BE2C (cell line): ENCODE measurements at regions not wholly inside any gene's neighbourhood (a gene's known extent, or its start where the extent isn't known, plus 50 kb on each side); places are given as distances from the start of the nearest gene placed in this dataset.

ENCODE experiments used
- DNase-seq: peaks from one replicate; pipeline ENCODE4 v3.0.0-alpha.2; 2020
- H3K27me3 ChIP-seq: fragments of 250-450 bp; sonication (Bioruptor Pico); 2 replicates; pipeline ENCODE4 v1.5.1; 2020; ENCODE audit warnings: mild to moderate bottlenecking
- H3K36me3 ChIP-seq: fragments of 250-450 bp; sonication (Bioruptor Pico); 2 replicates; pipeline ENCODE4 v1.5.1; 2020; ENCODE audit warnings: mild to moderate bottlenecking
- H3K4me1 ChIP-seq: fragments of 250-450 bp; sonication (Bioruptor Pico); 2 replicates; pipeline ENCODE4 v1.5.1; 2020
- H3K4me3 ChIP-seq: 2 replicates; pipeline ENCODE4 v1.5.1; 2011; ENCODE audit warnings: low read depth, low read length
- H3K9me3 ChIP-seq: fragments of 250-450 bp; sonication (Bioruptor Pico); 2 replicates; pipeline ENCODE4 v1.5.1; 2020
- TF ChIP-seq, protein P1 (sequence below): IDR thresholded peaks from 2 replicates; pipeline ENCODE4 v1.5.1; 2012; ENCODE audit warnings: mild to moderate bottlenecking, low read depth, low read length

DNA sequence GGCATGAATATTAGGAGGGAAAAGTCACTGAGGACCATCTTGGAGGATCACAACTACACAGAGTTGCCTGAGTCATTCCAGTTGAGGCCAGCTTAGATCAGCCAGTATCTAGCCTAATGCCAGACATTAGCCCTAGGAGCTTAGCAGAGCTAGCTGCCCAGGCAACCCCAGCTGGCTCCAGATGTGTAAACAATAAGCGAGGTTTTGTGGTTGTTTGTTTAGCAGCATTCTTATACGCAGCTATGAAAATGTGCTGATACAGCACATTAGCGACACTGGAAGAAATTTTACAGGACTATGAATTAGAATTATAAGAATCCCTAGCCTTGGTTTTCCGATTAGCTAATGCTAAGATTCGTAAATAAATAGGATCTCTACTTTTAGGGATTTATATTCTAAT, 59.3 kb downstream of the BTBD3 start:
- H3K27me3 ChIP-seq, result no peaks in the 10 kb centered on the region
- H3K36me3 ChIP-seq, result no peaks in the 10 kb centered on the region
- no peak overlapping the region for H3K4me3 ChIP-seq
- no peak for DNase-seq
- no peaks in the 10 kb centered on the region for H3K4me1 ChIP-seq
- H3K9me3 ChIP-seq, result no peaks in the 10 kb centered on the region
- TF ChIP-seq, protein P1, sequence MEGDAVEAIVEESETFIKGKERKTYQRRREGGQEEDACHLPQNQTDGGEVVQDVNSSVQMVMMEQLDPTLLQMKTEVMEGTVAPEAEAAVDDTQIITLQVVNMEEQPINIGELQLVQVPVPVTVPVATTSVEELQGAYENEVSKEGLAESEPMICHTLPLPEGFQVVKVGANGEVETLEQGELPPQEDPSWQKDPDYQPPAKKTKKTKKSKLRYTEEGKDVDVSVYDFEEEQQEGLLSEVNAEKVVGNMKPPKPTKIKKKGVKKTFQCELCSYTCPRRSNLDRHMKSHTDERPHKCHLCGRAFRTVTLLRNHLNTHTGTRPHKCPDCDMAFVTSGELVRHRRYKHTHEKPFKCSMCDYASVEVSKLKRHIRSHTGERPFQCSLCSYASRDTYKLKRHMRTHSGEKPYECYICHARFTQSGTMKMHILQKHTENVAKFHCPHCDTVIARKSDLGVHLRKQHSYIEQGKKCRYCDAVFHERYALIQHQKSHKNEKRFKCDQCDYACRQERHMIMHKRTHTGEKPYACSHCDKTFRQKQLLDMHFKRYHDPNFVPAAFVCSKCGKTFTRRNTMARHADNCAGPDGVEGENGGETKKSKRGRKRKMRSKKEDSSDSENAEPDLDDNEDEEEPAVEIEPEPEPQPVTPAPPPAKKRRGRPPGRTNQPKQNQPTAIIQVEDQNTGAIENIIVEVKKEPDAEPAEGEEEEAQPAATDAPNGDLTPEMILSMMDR, result no peak

DNA sequence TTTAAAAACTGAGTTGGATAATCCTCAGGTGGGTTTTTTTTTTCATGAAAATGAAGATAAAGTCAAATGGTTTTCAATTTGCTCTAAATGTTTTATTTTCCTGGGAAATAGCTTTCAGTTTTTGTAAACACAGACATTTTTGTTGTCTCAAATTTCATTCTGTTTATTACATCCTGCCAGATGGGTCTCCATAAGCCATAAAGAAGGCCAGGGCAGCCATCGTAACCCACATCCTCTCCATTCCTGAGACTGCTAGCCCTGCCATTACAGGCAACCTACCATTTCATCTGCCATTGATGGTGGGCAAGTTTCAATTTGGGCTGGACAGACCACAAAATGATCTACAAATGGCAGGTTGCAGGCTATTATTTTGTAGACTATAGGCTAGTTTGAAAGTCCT, 60.8 kb downstream of the BTBD3 start:
- TF ChIP-seq, protein P1, result no peak
- Histone ChIP-seq H3K4me1 (no peaks in the 10 kb centered on the region), H3K4me3 (no peak overlapping the region), H3K36me3 (no peaks in the 10 kb centered on the region), H3K27me3 (no peaks in the 10 kb centered on the region), H3K9me3 (no peaks in the 10 kb centered on the region)
- DNase-seq, result no peak

DNA sequence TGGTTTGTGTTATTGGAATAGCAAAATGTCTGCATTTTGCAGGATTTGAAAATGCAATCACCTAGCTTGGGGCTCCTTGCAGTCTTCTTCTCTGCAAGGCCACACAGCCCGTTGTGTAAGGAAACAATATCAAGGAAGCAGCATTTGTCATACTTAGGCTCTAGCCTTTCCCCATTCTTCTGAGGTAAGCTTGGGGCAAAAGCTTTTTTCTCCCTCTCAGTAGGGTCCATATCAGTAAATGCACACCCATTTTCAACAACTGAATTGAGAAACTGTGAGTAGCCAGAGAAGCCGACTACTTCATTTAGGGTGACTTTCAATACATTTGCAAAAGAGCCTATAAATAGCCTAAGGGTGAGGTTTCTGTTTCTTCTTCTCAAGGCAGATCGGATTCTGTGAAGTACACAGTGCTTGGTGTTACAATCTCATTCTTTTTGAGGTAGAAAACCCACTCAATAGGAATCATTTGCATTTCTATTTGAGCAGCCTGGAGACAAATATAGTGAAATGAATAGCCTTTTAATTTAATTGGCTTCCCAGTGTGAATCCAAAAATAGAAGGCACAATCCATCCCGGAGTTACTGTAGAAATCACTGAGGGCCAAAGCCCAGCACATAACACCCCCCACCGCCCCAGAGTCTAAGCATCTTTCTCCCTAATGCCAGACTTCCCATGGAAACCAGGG, 61.8 kb downstream of the BTBD3 start:
- DNase-seq, result no peak
- H3K27me3 ChIP-seq, result no peaks in the 10 kb centered on the region
- no peaks in the 10 kb centered on the region for H3K9me3 ChIP-seq
- H3K4me3 ChIP-seq, result no peak overlapping the region
- TF ChIP-seq, protein P1, result no peak
- H3K36me3 ChIP-seq, result no peaks in the 10 kb centered on the region
- no peaks in the 10 kb centered on the region for H3K4me1 ChIP-seq

DNA sequence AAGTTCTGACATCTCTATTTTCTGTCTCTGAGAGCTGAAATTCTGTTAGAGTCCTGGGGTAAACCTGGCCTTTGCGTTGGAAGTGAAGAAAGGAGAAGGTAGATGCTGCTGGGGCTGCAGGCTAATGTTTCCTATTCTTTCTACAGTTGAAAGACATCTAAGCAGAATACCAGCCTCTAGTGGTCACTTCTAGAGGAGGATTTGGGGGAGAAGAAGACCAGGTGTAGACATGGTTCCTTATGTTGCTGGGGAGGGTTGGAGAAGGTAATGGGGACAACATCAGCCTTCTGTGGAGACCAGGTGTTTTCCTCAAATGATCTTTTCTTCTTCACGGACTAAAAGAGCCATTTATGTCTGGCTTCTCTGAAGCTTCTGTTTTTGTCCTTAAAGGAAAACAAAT, 62.6 kb downstream of the BTBD3 start:
- TF ChIP-seq, protein P1, result peak; percentile 16
- DNase-seq, result no peak
- no peaks in the 10 kb centered on the region for H3K4me1 ChIP-seq
- H3K27me3 ChIP-seq, result no peaks in the 10 kb centered on the region
- H3K9me3 ChIP-seq, result no peaks in the 10 kb centered on the region
- H3K4me3 ChIP-seq, result no peak overlapping the region
- H3K36me3 ChIP-seq, result no peaks in the 10 kb centered on the region

DNA sequence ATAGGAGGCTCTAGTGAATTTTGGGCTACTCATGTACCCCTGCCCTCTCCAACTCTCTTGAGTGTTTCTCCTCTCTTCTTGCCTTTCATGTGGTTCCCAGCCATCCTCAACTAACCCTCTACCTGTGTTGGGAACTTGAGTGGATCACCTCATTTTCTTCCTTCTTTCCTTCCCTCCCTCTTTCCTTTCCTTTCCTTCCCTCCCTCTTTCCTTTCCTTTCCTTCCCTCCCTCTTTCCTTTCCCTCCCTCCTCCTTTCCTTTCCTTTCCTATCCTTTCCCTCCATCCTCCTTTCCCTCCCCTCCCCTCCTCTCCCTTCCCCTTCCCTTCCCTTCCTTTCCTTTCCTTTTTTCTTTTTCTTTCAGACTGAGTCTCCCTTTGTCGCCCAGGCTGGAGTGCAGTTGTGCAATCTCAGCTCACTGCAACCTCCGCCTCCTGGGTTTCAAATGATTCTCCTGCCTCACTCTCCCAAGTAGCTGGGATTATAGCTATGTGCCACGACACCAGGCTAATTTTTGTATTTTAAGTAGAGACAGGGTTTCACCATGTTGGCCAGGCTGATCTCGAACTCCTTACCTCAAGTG, 63.8 kb downstream of the BTBD3 start:
- no peaks in the 10 kb centered on the region for H3K27me3 ChIP-seq
- DNase-seq, result no peak
- no peaks in the 10 kb centered on the region for H3K4me1 ChIP-seq
- H3K9me3 ChIP-seq, result no peaks in the 10 kb centered on the region
- no peaks in the 10 kb centered on the region for H3K36me3 ChIP-seq
- TF ChIP-seq, protein P1, result no peak
- no peak overlapping the region for H3K4me3 ChIP-seq

DNA sequence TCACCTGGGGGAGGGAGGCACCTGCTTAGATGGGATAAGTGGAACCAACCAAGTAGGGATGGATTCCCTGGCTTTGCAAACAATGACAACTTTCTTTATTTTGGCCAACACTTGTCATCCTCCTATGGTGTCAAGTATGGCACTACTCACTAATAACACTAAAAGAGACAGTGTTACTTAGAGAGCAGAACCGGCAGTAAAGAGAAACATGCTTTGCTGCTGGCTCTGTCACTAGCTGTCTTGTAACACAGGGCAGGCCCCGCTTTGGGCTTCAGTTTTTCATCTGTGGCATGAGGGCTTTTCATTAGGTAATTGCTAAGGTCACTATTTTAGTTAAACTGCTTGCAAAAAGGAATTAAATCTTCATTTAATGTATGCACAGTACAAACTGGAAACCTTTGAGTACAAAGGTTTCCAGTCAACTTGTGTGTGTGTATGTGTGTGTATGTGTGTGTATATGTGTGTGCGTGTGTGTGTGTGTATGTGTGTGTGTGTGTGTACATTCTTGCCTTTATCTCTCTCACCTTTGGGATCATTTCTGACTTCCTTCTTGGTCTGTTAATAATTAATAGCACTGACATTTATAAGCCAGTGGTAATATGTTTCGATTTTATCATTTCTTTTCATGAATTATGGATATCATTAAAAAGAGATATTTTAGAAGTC, 64.7 kb downstream of the BTBD3 start:
- TF ChIP-seq, protein P1, result no peak
- no peaks in the 10 kb centered on the region for H3K36me3 ChIP-seq
- H3K4me3 ChIP-seq, result no peak overlapping the region
- H3K4me1 ChIP-seq, result no peaks in the 10 kb centered on the region
- H3K27me3 ChIP-seq, result no peaks in the 10 kb centered on the region
- H3K9me3 ChIP-seq, result no peaks in the 10 kb centered on the region
- no peak for DNase-seq
